ENCODE measurements at regions not wholly inside any gene's neighbourhood (a gene's known extent, or its start where the extent isn't known, plus 50 kb on each side); places are given as distances from the start of the nearest gene placed in this dataset.
"Not testable (repeated sequence)": the region's sequence is repeated elsewhere in the genome, so short reads cannot be mapped to it uniquely, and the experiment has no call there.

- H3K4me3 Mint-ChIP-seq (ENCODE audit: low read depth), result no peak overlapping the region
- H3K36me3 Mint-ChIP-seq (ENCODE audit: low read depth), result peaks cover 41% of the 10 kb centered on the region
- intact Hi-C loops (cut with micrococcal nuclease), result loop anchor here (5.0 kb wide), 2 partner anchors 419 to 1391 kb away; no protein-coding TSS in a partner anchor
- DNase-seq (ENCODE audit: low spot score), result no peak
- peaks cover 51% of the 10 kb centered on the region for H3K4me1 Mint-ChIP-seq (ENCODE audit: low read depth)
- no peaks in the 10 kb centered on the region for H3K27me3 Mint-ChIP-seq (ENCODE audit: low read depth)
- peaks cover 41% of the 10 kb centered on the region for H3K9me3 Mint-ChIP-seq
- peak overlapping the region; percentile 75 for H3K27ac Mint-ChIP-seq
Observed at GRCh38 chr7:106348231-106348630, 63.4 kb upstream of the NAMPT start.

DNA sequence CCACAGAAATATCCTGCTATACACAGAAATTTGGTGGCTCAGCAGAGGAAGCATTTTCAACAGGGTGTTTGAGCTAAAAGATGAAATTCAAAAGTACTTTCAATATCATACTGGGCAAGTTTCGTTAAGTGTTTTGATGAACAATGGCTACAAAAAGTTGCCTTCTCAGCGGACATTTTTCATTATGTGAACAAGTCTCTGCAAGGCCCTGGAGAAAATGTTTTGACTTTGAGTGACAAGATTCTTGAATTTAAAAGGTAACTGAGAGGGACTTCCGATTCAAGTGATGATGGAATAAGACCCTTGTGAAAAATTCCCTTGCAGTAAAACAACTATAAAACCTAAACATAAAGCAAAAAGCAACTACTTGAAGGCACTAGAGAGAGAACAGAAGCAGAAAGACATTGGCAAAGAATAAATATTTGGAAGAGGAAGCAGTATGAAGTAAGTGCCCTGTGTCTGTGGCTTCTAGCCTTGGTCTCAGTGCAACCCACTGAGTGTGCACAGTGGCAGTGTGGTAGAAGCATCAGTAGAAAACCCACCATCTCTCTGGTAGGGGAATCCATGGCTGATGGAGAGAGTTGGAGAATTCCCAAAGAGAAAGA, 62.5 kb upstream of the NAMPT start:
- no peak for DNase-seq (ENCODE audit: low spot score)
- intact Hi-C loops (cut with micrococcal nuclease), result loop anchor here (5.0 kb wide), 2 partner anchors 420 to 1390 kb away; no protein-coding TSS in a partner anchor
- Mint-ChIP-seq H3K9me3 (peaks cover 48% of the 10 kb centered on the region), H3K27me3 (ENCODE audit: low read depth) (no peaks in the 10 kb centered on the region), H3K27ac (peak overlapping the region; percentile 100), H3K4me1 (ENCODE audit: low read depth) (peaks cover 51% of the 10 kb centered on the region), H3K4me3 (ENCODE audit: low read depth) (peak overlapping the region; percentile 19), H3K36me3 (ENCODE audit: low read depth) (peaks cover 45% of the 10 kb centered on the region)

DNA sequence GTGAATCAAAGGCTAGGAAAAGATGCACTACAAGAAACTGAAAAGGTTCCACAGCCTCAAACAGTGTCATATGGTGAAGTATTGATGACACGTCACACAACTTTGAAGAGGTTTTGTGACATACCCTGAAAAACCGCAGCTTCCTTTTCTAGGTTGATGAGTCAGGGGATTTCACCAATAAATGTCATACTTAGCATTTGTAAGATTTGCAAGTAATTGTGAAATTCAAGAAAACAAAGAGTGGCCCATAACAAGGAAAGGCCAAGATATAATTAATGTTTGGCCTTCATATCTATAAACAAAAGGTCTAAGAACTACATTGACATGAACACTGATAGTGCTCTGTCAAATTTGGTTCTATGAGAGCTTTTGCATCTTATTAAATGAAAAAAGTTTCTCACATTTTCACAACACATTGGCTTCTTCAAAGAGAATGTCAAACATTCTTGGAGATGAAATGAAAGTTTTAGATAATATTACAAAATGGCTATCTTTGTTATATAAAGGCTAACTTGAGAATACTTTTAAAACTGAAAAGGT, 62.0 kb upstream of the NAMPT start:
- Mint-ChIP-seq H3K27ac (peak overlapping the region; percentile 100), H3K27me3 (ENCODE audit: low read depth) (no peaks in the 10 kb centered on the region), H3K4me3 (ENCODE audit: low read depth) (no peak overlapping the region), H3K9me3 (peaks cover 54% of the 10 kb centered on the region), H3K4me1 (ENCODE audit: low read depth) (peaks cover 51% of the 10 kb centered on the region), H3K36me3 (ENCODE audit: low read depth) (peaks cover 51% of the 10 kb centered on the region)
- intact Hi-C loops (cut with micrococcal nuclease), result loop anchor here (1.0 to 5.0 kb wide), 11 partner anchors 19 to 1389 kb away; no protein-coding TSS in a partner anchor
- peak; percentile 62 for DNase-seq (ENCODE audit: low spot score)

GRCh38 chr7:106346167-106346677, 61.4 kb upstream of the NAMPT start:
- H3K27me3 Mint-ChIP-seq (ENCODE audit: low read depth), result no peaks in the 10 kb centered on the region
- H3K4me3 Mint-ChIP-seq (ENCODE audit: low read depth), result peak overlapping the region; percentile 60
- H3K9me3 Mint-ChIP-seq, result peaks cover 54% of the 10 kb centered on the region
- no peak for DNase-seq (ENCODE audit: low spot score)
- intact Hi-C loops (cut with micrococcal nuclease), result loop anchor here (1.0 to 5.0 kb wide), 11 partner anchors 19 to 1389 kb away; no protein-coding TSS in a partner anchor
- peak overlapping the region; percentile 100 for H3K27ac Mint-ChIP-seq
- peaks cover 53% of the 10 kb centered on the region for H3K36me3 Mint-ChIP-seq (ENCODE audit: low read depth)
- H3K4me1 Mint-ChIP-seq (ENCODE audit: low read depth), result peaks cover 51% of the 10 kb centered on the region

DNA sequence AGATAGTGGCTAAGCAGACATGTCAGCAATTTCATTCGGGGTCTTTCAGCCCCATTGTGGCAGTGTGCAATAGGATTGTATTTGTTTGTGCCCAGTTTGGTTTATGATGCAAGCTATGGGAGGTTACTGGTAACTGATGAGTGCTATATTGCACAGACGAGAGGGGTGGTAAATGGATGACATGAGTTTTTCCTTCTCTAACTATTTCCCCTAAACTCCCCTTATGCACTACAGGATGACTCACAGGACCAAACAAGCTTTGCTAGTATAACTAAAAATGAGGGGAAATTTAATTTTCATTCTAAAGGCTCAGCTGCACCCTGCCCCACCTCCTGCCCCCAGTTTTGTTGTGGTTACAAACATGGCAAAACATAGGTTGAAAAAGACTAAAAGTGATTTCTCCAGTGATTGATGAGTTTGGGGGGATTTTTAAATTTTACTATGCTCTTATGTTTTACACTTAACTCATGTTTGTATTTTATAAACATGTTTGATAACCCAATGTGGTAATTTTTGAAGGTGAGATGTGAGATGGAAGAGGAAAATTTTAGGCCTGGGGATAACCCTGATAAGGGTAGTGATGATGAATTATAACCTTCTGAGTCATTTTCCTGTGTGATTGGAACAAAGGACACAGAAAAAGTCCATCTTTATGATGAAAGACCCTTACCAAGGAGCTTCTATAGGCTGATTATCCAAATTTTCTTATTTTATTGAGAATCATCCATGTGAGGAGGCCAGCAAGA, 60.8 kb upstream of the NAMPT start:
- Mint-ChIP-seq H3K9me3 (peaks cover 54% of the 10 kb centered on the region), H3K4me3 (ENCODE audit: low read depth) (peak overlapping the region; percentile 60), H3K27ac (peak overlapping the region; percentile 100), H3K36me3 (ENCODE audit: low read depth) (peaks cover 56% of the 10 kb centered on the region), H3K4me1 (ENCODE audit: low read depth) (peaks cover 48% of the 10 kb centered on the region), H3K27me3 (ENCODE audit: low read depth) (no peaks in the 10 kb centered on the region)
- intact Hi-C loops (cut with micrococcal nuclease), result loop anchor here (1.0 to 5.0 kb wide), 14 partner anchors 15 to 1388 kb away; partner anchors contain the start of gene PIK3CG
- peak; percentile 19 for DNase-seq (ENCODE audit: low spot score)

DNA sequence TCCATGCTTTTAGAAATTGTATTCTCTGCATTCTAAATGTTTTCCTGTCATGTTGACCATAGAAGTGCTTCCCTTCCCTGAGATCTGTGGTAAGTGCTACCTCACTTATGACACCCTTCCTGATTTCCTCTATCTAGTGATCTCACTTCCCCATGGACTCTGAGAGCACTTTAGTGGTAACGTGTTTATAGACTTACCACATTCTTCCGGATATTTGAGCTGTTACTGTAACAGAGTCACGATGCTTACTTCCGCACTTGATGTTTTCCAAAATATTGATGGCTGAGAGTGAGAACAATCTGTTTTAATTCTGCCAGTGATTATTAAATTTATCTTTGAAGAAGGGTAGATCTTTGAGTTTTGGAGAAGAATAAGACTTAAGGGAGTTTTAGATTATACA, 60.1 kb upstream of the NAMPT start:
- H3K27ac Mint-ChIP-seq, result peak overlapping the region; percentile 100
- intact Hi-C loops (cut with micrococcal nuclease), result loop anchor here (2.0 to 5.0 kb wide), 5 partner anchors 14 to 1388 kb away; partner anchors contain the start of gene PIK3CG
- no peak for DNase-seq (ENCODE audit: low spot score)
- peak overlapping the region; percentile 10 for H3K4me3 Mint-ChIP-seq (ENCODE audit: low read depth)
- peaks cover 58% of the 10 kb centered on the region for H3K9me3 Mint-ChIP-seq
- H3K36me3 Mint-ChIP-seq (ENCODE audit: low read depth), result peaks cover 58% of the 10 kb centered on the region
- H3K27me3 Mint-ChIP-seq (ENCODE audit: low read depth), result no peaks in the 10 kb centered on the region
- peaks cover 51% of the 10 kb centered on the region for H3K4me1 Mint-ChIP-seq (ENCODE audit: low read depth)

- H3K27ac Mint-ChIP-seq, result peak overlapping the region; percentile 100
- peaks cover 55% of the 10 kb centered on the region for H3K36me3 Mint-ChIP-seq (ENCODE audit: low read depth)
Observed at GRCh38 chr7:106344211-106344610, 59.4 kb upstream of the NAMPT start.

DNA sequence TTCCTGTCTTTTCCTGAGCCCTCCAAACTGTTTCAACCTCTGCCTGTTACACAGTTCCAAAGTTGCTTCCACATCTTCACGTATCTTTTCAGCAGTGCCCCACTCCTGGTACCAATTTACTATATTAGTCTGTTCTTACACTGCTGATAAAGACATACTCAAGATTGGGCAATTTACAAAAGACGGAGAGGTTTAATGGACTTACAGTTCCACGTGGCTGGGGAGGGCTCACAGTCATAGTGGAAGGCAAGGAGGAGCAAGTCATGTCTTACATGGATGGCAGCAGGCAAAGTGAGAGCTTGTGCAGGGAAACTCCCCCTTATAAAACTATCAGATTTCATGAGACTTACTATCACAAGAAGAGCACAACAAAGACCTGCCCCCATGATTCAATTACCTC, 57.3 kb upstream of the NAMPT start:
- intact Hi-C loops (cut with micrococcal nuclease); H3K4me3 Mint-ChIP-seq (ENCODE audit: low read depth); H3K27ac Mint-ChIP-seq; DNase-seq (ENCODE audit: low spot score); H3K27me3 Mint-ChIP-seq (ENCODE audit: low read depth): not testable (repeated sequence)
- Mint-ChIP-seq H3K4me1 (ENCODE audit: low read depth) (peaks cover 36% of the 10 kb centered on the region), H3K9me3 (peaks cover 55% of the 10 kb centered on the region), H3K36me3 (ENCODE audit: low read depth) (peaks cover 50% of the 10 kb centered on the region)

More at GRCh38 chr7:106344211-106344610, 59.4 kb upstream of the NAMPT start:
- peaks cover 53% of the 10 kb centered on the region for H3K4me1 Mint-ChIP-seq (ENCODE audit: low read depth)
- intact Hi-C loops (cut with micrococcal nuclease), result loop anchor here (2.0 kb wide), 3 partner anchors 13 to 521 kb away; partner anchors contain the start of gene PIK3CG
- H3K4me3 Mint-ChIP-seq (ENCODE audit: low read depth), result no peak overlapping the region
- H3K27me3 Mint-ChIP-seq (ENCODE audit: low read depth), result no peaks in the 10 kb centered on the region
- DNase-seq (ENCODE audit: low spot score), result no peak
- H3K9me3 Mint-ChIP-seq, result peaks cover 58% of the 10 kb centered on the region

- H3K27ac Mint-ChIP-seq; DNase-seq (ENCODE audit: low spot score); intact Hi-C loops (cut with micrococcal nuclease); H3K4me3 Mint-ChIP-seq (ENCODE audit: low read depth); H3K27me3 Mint-ChIP-seq (ENCODE audit: low read depth): not testable (repeated sequence)
- Mint-ChIP-seq H3K36me3 (ENCODE audit: low read depth) (peaks cover 52% of the 10 kb centered on the region), H3K9me3 (peaks cover 66% of the 10 kb centered on the region), H3K4me1 (ENCODE audit: low read depth) (peaks cover 21% of the 10 kb centered on the region)
Observed at GRCh38 chr7:106340247-106340596, 55.4 kb upstream of the NAMPT start.

DNA sequence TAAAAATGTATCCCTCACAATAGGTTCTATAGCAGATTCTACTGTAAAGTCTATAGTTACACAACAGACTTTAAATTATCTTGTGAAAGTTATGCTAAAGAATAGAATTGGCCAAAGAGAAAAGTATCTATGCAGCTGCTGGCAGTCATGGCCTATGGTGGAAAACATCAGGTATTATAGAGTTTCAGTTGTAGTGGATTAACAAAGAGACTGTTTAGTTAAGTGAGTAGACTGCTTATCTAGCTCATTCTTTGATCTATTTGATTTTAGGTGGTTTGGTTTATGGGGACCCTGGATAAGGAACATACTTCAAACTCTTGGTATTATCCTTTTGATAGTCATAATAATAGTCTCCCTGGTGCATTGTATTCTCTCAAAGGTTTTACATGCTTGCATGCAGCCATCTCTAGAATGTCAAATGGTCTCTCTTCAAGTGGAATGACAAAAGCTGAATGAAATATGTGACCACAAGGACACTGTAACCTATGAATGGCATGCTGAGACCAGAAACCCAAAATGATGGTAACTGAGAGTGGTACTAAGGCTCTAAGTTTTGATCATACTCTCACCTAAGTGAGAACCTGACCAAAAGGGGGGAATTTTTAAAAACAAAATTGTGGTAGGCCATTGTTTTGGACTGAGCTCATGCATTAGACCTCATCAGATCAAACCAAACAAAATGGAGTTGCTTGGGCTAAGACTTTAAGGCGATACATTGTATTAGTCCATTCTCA, 54.9 kb upstream of the NAMPT start:
- peaks cover 16% of the 10 kb centered on the region for H3K4me1 Mint-ChIP-seq (ENCODE audit: low read depth)
- intact Hi-C loops (cut with micrococcal nuclease), result no loop called here
- peaks cover 66% of the 10 kb centered on the region for H3K9me3 Mint-ChIP-seq

DNA sequence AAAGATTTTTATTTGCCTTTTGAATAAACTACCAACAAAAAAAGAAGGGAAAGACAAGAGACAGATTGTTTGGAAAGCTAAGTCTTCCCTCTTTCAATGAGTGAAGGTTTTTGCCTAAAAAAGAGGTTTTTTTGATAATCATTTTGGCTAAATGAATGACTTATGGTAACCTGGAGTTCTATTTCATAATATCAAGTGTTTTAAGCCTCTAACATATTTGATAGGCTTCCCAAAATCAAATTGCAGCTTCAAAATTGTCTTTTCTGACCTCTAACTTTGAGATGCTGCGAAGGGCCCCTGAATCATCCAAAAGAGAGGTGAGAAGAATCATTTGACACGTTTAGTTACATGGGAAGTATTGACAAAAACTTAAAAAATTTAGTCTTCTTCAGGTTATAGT, 53.0 kb upstream of the NAMPT start:
- peaks cover 5% of the 10 kb centered on the region for H3K4me1 Mint-ChIP-seq (ENCODE audit: low read depth)
- no peak overlapping the region for H3K27ac Mint-ChIP-seq
- H3K9me3 Mint-ChIP-seq, result peaks cover 55% of the 10 kb centered on the region
- H3K36me3 Mint-ChIP-seq (ENCODE audit: low read depth), result peaks cover 37% of the 10 kb centered on the region
- H3K4me3 Mint-ChIP-seq (ENCODE audit: low read depth), result no peak overlapping the region
- no peak for DNase-seq (ENCODE audit: low spot score)
- H3K27me3 Mint-ChIP-seq (ENCODE audit: low read depth), result no peaks in the 10 kb centered on the region
- intact Hi-C loops (cut with micrococcal nuclease), result no loop called here

More for the DNA sequence above, 54.9 kb upstream of the NAMPT start:
- Mint-ChIP-seq H3K27ac (no peak overlapping the region), H3K36me3 (ENCODE audit: low read depth) (peaks cover 48% of the 10 kb centered on the region), H3K4me3 (ENCODE audit: low read depth) (no peak overlapping the region), H3K27me3 (ENCODE audit: low read depth) (no peaks in the 10 kb centered on the region)
- DNase-seq (ENCODE audit: low spot score), result no peak

DNA sequence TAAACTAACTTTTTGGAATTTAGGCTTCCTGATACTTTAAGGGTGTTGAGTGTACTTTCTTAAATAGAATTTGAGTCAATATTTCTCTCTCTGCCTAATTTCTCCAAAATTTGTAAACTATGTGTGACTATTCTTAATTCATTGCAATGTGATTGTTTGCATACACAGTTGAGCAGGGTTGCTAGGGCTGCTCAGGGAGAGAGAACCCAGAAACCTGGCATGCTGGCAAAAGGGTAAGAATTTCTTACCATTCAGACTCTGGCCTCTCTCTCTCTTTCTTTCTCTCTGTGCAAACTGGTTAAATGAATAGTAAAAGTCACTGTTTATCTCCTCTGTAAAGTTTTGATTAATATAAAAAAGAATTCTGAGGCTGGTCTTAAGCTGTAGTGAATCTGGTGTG, 51.0 kb upstream of the NAMPT start:
- Mint-ChIP-seq H3K9me3 (peaks cover 39% of the 10 kb centered on the region), H3K4me1 (ENCODE audit: low read depth) (peaks cover 9% of the 10 kb centered on the region), H3K27ac (no peak overlapping the region), H3K36me3 (ENCODE audit: low read depth) (peaks cover 24% of the 10 kb centered on the region), H3K4me3 (ENCODE audit: low read depth) (no peak overlapping the region), H3K27me3 (ENCODE audit: low read depth) (no peaks in the 10 kb centered on the region)
- intact Hi-C loops (cut with micrococcal nuclease), result no loop called here
- DNase-seq (ENCODE audit: low spot score), result no peak
